ENCODE measurements at regions not wholly inside any gene's neighbourhood (a gene's known extent, or its start where the extent isn't known, plus 50 kb on each side); places are given as distances from the start of the nearest gene placed in this dataset.

GRCh38 chr10:21280037-21280436 is 245.4 kb downstream of the SKIDA1 start:
- Mint-ChIP-seq H3K27ac (no peak overlapping the region), H3K4me3 (no peak overlapping the region), H3K9me3 (no peaks in the 10 kb centered on the region), H3K27me3 (peaks cover 3% of the 10 kb centered on the region), H3K4me1 (no peaks in the 10 kb centered on the region), H3K36me3 (no peaks in the 10 kb centered on the region)
- DNase-seq (no peak), ATAC-seq (ENCODE audit: low read depth) (no peak)
- POLR2A ChIA-PET, result no interaction called here

GRCh38 chr10:21279217-21279575 is 246.3 kb downstream of the SKIDA1 start:
- H3K27me3 Mint-ChIP-seq, result peaks cover 3% of the 10 kb centered on the region
- no peaks in the 10 kb centered on the region for H3K4me1 Mint-ChIP-seq
- no peaks in the 10 kb centered on the region for H3K36me3 Mint-ChIP-seq
- POLR2A ChIA-PET, result no interaction called here
- no peaks in the 10 kb centered on the region for H3K9me3 Mint-ChIP-seq
- ATAC-seq (ENCODE audit: low read depth), result no peak
- no peak for DNase-seq
- H3K27ac Mint-ChIP-seq, result no peak overlapping the region
- no peak overlapping the region for H3K4me3 Mint-ChIP-seq

DNA sequence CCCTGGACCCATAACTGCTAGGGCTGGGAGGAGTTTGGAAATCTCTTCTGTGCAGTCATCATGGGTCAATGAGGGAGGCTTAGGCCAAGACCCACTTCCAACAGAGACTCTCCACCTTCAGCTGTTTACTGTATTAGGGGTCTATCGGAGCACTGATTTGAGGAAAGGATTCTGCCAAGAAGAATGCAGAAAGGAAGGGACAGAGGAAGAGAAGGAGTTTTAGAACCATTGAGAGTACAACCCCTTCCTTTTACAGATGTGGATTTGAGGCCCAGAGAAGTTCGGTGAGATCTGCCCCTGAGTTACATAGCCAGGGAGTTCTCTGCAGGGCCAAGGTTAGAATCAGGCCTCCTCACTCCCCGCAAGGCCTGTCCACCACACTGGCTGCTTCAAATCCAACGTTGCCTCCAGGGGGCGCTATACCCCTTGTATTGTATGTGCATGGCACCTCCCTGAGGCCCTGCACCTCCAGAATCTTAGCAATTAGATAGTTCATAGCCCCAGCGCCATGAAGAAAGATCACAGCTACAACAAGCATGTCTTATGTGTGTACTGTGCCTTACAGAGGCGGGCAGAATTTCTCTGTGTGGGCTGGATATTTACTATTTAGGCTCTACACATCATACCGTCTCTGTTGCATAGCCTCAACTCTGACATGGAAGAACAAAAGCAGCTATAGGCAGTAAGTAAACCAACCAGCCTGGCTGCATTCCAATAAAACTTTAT is 246.8 kb downstream of the SKIDA1 start:
- no peaks in the 10 kb centered on the region for H3K9me3 Mint-ChIP-seq
- no peaks in the 10 kb centered on the region for H3K4me1 Mint-ChIP-seq
- no peak overlapping the region for H3K4me3 Mint-ChIP-seq
- peaks cover 3% of the 10 kb centered on the region for H3K27me3 Mint-ChIP-seq
- POLR2A ChIA-PET, result no interaction called here
- ATAC-seq (ENCODE audit: low read depth) (peak; percentile 80), DNase-seq (peak; percentile 72)
- H3K36me3 Mint-ChIP-seq, result no peaks in the 10 kb centered on the region
- no peak overlapping the region for H3K27ac Mint-ChIP-seq

DNA sequence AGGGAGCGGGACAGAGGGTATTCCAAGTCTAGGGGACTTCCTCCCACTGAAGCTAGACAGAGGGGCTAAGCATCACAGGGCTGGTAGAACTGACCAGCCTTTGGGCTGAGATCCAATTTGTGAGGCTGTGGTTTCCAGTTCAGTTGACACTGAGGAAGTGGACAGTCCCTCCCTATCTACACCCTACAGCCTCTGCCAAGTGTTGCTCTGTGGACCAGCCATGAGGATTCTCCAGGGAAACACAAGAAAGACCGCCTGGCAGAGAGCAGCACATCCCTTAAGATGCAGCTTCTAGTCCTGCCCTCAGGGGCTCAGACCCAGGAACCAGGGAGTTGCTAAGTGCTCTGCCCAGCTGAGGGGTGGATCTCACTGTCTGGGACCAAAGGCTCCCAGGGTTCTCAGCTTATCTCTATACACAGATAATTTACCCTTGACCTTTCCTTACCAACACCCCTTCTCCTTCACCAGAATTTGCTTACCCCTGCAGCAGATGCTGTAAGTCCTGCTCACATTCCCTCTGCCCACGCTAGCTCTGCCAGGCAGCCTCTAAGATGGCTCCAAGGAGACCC is 252.0 kb downstream of the SKIDA1 start:
- DNase-seq (no peak), ATAC-seq (ENCODE audit: low read depth) (no peak)
- no peak overlapping the region for H3K4me3 Mint-ChIP-seq
- POLR2A ChIA-PET, result no interaction called here
- peaks cover 3% of the 10 kb centered on the region for H3K27me3 Mint-ChIP-seq
- peaks cover 4% of the 10 kb centered on the region for H3K9me3 Mint-ChIP-seq
- H3K4me1 Mint-ChIP-seq, result no peaks in the 10 kb centered on the region
- H3K36me3 Mint-ChIP-seq, result no peaks in the 10 kb centered on the region
- H3K27ac Mint-ChIP-seq, result no peak overlapping the region

DNA sequence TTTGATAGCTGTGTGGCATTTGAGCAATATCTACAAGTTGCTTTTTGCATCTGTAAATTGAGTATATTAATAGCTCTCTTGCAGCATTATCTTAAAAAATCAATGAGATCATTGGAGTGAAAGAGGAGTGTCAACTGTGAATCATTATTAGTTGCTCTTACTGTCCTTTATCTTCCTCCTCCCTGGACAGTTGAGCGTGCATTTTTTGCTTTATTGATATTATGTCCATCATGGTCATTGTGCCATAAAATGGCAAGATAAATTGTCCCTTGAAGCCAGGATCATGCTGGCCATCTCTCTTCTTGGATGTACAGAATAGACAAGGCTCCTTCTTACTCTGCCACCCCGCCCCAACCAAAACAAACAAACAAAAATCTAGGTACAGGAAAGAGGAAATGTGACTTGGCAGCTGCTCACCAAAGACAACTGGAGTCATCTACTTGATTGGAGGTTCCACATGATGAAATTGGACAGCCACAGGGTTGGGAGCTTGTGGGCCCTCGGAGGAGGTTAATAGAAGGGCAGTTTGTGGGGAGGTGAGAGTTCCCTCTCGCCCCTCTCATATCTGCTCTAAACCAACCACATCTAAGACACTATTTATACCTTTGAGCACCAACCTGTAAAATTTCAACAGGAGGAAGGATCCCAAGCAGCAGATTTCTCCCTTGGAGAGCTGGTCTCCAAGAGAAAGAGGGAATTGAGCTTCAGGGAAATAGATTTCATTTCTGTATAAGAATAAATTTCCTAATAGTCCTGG is 252.7 kb downstream of the SKIDA1 start:
- Mint-ChIP-seq H3K9me3 (peaks cover 4% of the 10 kb centered on the region), H3K36me3 (no peaks in the 10 kb centered on the region), H3K4me3 (no peak overlapping the region), H3K27me3 (peaks cover 3% of the 10 kb centered on the region), H3K4me1 (no peaks in the 10 kb centered on the region), H3K27ac (no peak overlapping the region)
- POLR2A ChIA-PET, result no interaction called here
- DNase-seq, result no peak
- ATAC-seq (ENCODE audit: low read depth), result no peak

GRCh38 chr10:21270976-21271375 is 254.5 kb downstream of the SKIDA1 start:
- Mint-ChIP-seq H3K36me3 (no peaks in the 10 kb centered on the region), H3K4me3 (no peak overlapping the region), H3K9me3 (peaks cover 4% of the 10 kb centered on the region), H3K27me3 (no peaks in the 10 kb centered on the region), H3K4me1 (no peaks in the 10 kb centered on the region), H3K27ac (no peak overlapping the region)
- POLR2A ChIA-PET, result no interaction called here
- DNase-seq (no peak), ATAC-seq (ENCODE audit: low read depth) (no peak)

DNA sequence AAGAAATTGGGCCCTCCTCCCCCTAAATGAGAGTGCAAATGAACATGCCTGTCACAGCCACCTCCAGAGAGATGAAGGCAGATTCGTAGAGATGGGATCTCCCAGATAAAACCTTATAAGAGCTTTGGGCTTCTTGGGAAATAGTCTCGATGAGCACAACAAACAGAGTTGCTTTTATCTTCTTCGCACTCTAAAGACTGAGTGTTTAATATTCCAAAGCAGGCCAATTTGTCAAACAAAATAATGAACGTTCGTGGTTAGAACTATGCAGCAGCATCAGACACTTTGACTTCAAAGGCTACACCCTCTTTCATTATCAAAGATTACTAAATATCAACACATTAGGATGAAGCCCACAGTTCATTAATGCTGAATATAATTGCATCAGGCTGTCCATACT is 256.2 kb downstream of the SKIDA1 start:
- POLR2A ChIA-PET, result interaction anchor here (0.5 kb wide), 1 partner anchor 61 kb away, joined by 3 read pairs; no protein-coding TSS in a partner anchor
- H3K27me3 Mint-ChIP-seq, result no peaks in the 10 kb centered on the region
- no peak overlapping the region for H3K4me3 Mint-ChIP-seq
- no peaks in the 10 kb centered on the region for H3K4me1 Mint-ChIP-seq
- no peak for DNase-seq
- ATAC-seq (ENCODE audit: low read depth), result no peak
- peaks cover 4% of the 10 kb centered on the region for H3K9me3 Mint-ChIP-seq
- no peaks in the 10 kb centered on the region for H3K36me3 Mint-ChIP-seq
- no peak overlapping the region for H3K27ac Mint-ChIP-seq

DNA sequence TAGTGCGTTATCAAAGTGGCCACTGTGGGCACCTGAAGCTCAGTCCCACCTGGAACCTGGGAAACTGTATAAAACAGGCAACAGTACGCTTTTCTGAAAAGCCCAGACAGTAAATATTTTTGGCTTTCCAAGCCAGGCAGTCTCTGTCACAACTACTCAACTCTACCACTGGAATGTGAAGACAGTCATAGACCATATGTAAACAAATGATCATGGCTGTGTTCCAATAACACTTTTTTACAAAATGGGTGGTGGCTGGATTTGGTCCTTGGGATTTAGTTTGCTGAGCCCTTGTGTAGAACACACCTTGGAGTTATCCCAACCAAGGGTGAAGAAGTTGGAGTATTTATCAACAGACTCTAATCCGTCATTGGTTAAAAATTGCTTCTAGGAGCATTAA is 259.9 kb downstream of the SKIDA1 start:
- H3K36me3 Mint-ChIP-seq, result no peaks in the 10 kb centered on the region
- H3K4me3 Mint-ChIP-seq, result no peak overlapping the region
- no peaks in the 10 kb centered on the region for H3K4me1 Mint-ChIP-seq
- H3K27me3 Mint-ChIP-seq, result no peaks in the 10 kb centered on the region
- POLR2A ChIA-PET, result no interaction called here
- DNase-seq (no peak), ATAC-seq (ENCODE audit: low read depth) (no peak)
- H3K27ac Mint-ChIP-seq, result no peak overlapping the region
- peaks cover 1% of the 10 kb centered on the region for H3K9me3 Mint-ChIP-seq

DNA sequence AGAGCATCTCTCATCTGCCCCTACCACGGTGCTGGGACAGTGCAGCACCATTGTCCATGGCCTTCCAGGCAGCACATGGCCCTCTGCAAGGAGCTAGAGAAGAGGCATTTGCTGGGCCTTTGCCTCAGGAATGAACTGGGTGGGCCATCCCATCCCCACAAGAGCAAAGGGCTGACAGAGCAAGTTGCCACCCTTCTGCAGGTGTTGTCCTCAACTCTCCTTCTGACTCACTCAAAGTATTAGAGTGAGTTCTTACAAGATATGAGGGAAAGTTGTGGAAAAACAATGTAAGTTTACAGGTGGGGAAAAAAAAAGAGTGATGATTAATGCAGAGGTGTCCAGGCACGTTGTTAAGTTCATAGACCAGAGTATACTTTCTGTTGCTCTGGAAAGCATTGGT is 261.2 kb downstream of the SKIDA1 start:
- no peaks in the 10 kb centered on the region for H3K36me3 Mint-ChIP-seq
- no peaks in the 10 kb centered on the region for H3K4me1 Mint-ChIP-seq
- no peaks in the 10 kb centered on the region for H3K9me3 Mint-ChIP-seq
- no peak for ATAC-seq (ENCODE audit: low read depth)
- POLR2A ChIA-PET, result no interaction called here
- H3K4me3 Mint-ChIP-seq, result no peak overlapping the region
- no peak for DNase-seq
- peaks cover 2% of the 10 kb centered on the region for H3K27me3 Mint-ChIP-seq
- no peak overlapping the region for H3K27ac Mint-ChIP-seq

GRCh38 chr10:21263839-21264238 is 261.6 kb downstream of the SKIDA1 start:
- Mint-ChIP-seq H3K4me3 (no peak overlapping the region), H3K9me3 (no peaks in the 10 kb centered on the region)

DNA sequence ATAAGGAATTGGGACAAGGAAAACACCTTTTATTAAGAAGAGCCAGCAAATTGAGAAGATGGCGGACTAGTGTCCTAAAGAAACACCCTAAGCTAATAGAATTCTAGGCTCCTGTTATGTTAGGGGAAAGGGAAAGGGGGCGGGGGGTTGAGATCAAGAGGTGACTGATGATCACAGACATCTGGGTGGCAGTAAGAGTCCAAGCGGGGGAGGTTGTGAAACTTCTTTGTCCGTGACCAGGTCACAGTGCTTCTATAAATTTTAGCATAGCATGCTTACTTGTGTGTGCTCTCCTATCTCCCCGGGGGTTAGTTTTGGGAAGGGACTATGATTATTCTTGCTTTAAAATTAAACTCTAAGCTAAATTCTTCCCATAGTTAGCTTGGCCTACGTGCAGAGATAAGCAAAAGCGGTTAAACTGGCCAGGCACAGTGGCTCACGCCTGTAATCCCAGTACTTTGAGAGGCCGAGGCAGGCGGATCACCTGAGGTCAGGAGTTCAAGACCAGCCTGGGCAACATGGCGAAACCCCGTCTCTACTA is 262.1 kb downstream of the SKIDA1 start:
- POLR2A ChIA-PET, result no interaction called here
- Mint-ChIP-seq H3K27ac (no peak overlapping the region), H3K27me3 (peaks cover 2% of the 10 kb centered on the region), H3K4me1 (no peaks in the 10 kb centered on the region), H3K9me3 (no peaks in the 10 kb centered on the region), H3K4me3 (no peak overlapping the region), H3K36me3 (no peaks in the 10 kb centered on the region)
- ATAC-seq (ENCODE audit: low read depth) (no peak), DNase-seq (no peak)

More at GRCh38 chr10:21263839-21264238, 261.6 kb downstream of the SKIDA1 start:
- peaks cover 2% of the 10 kb centered on the region for H3K27me3 Mint-ChIP-seq
- DNase-seq (no peak), ATAC-seq (ENCODE audit: low read depth) (no peak)
- H3K27ac Mint-ChIP-seq, result no peak overlapping the region
- H3K36me3 Mint-ChIP-seq, result no peaks in the 10 kb centered on the region
- POLR2A ChIA-PET, result no interaction called here
- no peaks in the 10 kb centered on the region for H3K4me1 Mint-ChIP-seq

DNA sequence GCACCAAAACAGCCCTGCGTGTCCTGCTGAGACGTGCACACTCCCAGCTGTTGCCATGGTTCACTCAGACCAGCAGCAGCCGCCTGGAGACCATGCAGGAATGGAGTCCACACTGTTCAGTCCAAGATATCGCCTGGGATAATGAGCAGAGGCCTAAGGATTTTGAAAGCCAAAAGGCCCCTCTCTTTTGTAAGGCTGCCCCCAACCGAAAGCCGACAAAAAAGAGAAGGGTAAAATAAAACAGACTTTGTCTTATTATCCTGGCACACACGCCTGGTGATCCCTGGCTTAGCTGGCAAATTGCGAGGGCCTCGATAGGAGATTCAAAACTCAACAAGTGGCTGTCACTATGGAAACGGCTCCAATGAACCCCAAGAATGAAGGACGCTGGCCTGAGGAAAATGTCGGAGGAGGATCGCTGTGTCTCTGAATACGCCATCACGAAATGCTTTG is 263.6 kb downstream of the SKIDA1 start:
- no peaks in the 10 kb centered on the region for H3K36me3 Mint-ChIP-seq
- ATAC-seq (ENCODE audit: low read depth), result no peak
- no peak for DNase-seq
- no peak overlapping the region for H3K27ac Mint-ChIP-seq
- no peak overlapping the region for H3K4me3 Mint-ChIP-seq
- no peaks in the 10 kb centered on the region for H3K9me3 Mint-ChIP-seq
- POLR2A ChIA-PET, result no interaction called here
- peaks cover 2% of the 10 kb centered on the region for H3K27me3 Mint-ChIP-seq
- no peaks in the 10 kb centered on the region for H3K4me1 Mint-ChIP-seq

DNA sequence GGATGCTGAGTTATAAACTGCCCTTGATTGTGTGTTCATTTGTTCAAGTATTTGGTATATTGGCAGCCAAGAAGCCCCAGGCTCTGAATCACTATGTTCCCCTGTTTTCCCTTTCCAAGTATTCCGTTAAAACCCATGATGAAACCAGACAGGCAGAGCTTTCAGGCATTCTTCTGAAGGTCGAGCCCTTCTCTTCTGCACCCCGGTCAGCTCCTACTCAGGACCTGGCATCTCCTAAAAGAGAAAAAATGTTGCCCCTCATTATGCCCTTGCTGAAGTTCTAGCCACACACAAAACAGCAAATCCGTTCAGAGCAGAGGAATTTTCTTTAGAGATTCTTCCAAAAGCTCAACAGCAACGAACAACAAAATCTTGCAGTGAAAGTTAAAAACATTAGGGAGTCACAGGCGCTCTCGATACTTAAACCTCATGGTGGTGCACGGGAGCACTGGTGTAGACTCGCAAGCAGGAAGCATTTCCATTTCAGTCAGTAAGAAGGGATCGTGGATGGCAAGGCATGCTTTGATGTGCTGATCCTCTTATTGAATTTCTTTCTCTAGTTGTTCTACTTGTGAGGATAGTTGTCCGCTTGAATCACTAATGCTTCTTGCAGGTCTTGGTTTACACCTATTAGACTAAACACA is 264.9 kb downstream of the SKIDA1 start:
- ATAC-seq (ENCODE audit: low read depth) (no peak), DNase-seq (no peak)
- POLR2A ChIA-PET, result no interaction called here
- no peaks in the 10 kb centered on the region for H3K4me1 Mint-ChIP-seq
- no peak overlapping the region for H3K27ac Mint-ChIP-seq
- H3K9me3 Mint-ChIP-seq, result no peaks in the 10 kb centered on the region
- peaks cover 2% of the 10 kb centered on the region for H3K27me3 Mint-ChIP-seq
- no peak overlapping the region for H3K4me3 Mint-ChIP-seq
- no peaks in the 10 kb centered on the region for H3K36me3 Mint-ChIP-seq

Data from activated naive CD8-positive, alpha-beta T cell treated with anti-CD3 and anti-CD28 coated beads, Interleukin-2, amount 10 ng/mL, durations not matched to agents 7 days and 5 days (primary cell).